GM18519 (cell line): ENCODE measurements at regions not wholly inside any gene's neighbourhood (a gene's known extent, or its start where the extent isn't known, plus 50 kb on each side); places are given as distances from the start of the nearest gene placed in this dataset.
"Not testable (repeated sequence)": the region's sequence is repeated elsewhere in the genome, so short reads cannot be mapped to it uniquely, and the experiment has no call there.

ENCODE experiments used
- ATAC-seq: cut with Tn5 transposase; IDR thresholded peaks from one replicate; pipeline ENCODE4 v1.9.1; 2021; ENCODE audit warnings: mild to moderate bottlenecking, moderate library complexity; ENCODE audit not compliant: unreplicated experiment, low FRiP score

DNA sequence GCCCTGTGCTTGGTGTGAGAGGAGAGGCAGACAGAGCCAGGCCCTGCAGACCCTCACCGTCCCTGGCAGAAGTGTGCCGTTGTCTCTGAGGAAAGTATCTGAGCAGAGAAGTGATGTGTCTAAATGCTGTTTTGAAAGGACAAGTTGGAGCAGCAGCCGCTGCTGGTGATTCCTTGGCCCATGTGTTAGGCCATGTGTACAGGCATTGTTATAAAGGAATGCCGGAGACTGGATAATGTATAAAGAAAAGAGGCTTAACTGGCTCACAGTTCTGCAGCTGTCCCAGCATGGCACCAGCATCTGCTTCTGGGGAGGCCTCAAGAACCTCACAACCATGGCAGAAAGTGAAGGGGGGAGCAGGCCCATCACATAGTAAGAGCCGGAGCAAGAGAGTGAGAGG, 334.6 kb upstream of the ATP10A start:
- no peak for ATAC-seq

DNA sequence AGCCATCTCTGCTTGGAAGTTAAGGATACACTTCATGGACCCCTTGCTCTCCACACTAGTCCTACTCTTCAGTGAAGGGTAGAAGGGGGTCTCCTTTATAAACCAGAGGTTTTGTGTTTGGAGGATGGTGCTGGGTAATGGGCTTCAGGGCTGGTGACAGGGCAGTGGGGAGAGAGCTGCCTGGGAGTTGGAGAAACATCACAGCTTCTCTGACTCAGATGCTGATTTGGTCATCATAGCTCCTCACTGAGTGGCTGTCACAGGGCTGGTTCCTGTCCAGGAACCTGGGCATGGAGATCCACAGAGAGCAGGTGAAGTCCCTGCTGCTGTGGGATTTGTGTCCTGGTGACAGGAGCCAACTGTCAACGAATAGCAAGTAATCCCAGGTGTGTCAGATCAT, 333.9 kb upstream of the ATP10A start:
- no peak for ATAC-seq

DNA sequence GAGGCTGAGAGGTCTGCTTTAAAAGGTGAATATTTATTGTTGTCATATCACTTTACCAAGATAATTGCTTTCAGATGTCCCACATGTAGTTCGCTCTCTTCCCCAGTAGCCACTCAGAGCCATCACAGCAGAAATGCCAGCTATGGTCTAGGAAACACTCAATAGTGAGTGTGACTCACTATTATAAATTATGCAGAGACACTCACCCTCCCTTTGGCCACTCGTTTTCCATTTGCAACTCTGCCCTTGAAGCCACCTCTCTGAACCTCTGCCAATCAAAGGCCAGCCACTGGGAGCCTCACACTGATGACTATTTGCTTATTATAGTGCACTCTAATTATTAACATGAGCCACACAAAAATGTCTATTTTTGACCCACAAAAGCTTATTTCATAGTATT, 328.1 kb upstream of the ATP10A start:
- ATAC-seq, result no peak

DNA sequence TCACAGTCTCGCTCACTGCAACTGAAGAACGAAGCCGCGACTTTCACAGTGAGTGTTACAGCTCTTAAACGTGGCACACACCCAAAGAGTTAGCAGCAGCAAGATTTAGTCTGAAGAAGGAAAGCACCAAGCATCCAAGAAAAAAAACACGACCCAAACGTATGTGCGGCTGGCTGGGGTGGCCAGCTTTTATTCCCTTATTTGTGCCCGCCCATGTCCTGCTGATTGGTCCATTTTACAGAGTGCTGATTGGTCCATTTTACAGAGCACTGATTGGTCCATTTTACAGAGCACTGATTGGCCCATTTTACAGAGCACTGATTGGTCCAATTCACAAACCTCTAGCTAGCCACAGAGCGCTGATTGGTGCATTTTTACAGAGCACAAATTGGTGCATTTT, 323.0 kb upstream of the ATP10A start:
- not testable (repeated sequence) for ATAC-seq

DNA sequence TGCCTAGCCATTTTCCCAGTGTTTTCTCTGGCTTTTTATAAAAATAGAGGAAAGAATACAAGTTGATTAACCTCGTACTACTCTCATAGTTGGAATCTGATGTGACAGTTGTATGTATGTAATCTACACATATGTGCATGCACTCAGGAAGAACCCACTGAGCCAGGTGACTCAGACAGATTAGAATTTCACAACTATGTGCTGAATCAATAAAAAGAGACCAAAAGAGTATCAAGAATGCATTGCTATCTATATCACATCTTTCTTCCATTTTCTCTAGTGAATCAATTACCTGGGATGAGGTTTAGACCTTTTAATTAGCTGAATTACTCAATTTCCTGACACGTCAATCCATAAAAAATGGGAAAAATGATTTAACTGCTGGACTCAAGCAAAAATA, 319.3 kb upstream of the ATP10A start:
- no peak for ATAC-seq

DNA sequence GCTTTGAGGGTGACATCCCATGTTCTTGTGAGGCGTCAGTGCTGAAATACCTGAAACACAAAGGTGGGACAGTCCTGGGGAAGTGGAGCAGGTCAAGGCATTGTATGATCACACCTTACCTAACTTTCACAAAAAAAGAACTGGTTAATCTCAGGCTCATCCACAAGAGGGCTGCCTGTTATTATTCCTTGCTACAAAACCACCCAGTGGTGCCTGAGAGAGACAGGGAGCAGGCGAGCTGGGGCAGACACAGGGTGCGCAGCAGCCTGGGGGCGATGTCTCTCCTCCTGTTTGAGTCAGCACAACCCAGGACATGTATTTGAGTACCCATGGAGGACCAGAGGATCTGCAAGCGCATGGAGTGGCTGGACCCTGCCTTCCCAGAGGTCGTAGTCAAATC, 316.8 kb upstream of the ATP10A start:
- ATAC-seq, result no peak

DNA sequence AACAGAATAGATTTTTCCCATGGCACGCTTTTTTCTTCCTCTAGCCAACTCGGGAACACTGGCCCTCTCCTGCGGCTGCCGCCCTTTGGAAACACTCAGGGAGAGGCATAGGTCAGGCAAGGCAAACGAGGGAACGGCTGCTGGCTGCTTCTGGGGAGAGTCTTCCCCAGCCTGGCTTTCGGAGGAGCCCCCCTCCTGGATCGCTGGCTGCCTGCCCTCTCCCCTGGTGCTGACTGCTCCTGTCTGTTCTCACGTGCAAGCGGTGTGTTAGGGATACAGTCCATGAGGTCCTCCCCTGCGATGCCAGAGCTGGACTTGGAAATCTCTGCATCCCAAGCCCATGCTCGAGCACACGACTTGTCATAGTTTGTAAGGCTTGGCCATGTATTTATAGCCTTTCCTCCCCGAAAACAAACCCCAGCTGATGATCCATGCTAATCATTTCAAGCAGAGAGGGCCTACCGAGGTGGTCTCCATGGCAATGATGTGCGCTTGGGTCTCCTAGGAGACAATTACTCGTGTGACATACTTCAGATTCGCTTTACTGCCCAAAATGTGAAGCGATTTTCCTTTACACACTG, 315.6 kb upstream of the ATP10A start:
- ATAC-seq, result no peak

DNA sequence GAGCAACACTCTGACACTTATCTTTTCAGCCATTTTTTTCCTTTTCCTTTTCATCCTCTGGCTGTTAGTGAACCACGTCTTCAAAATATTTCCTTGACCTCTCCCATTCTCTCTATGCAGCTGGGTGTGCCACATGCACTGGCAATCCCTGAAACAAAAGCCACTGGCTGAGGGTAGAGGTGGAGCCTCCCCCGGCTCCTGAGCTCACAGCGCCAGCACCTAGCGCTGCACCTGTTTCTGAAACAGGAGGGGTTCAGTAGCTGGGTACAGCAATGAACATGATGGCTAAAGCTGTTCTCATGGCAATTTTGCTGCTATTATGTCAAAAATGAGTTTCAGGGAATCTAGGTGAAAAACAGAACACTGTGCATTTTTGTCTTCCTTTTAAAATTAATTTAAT, 314.7 kb upstream of the ATP10A start:
- no peak for ATAC-seq

DNA sequence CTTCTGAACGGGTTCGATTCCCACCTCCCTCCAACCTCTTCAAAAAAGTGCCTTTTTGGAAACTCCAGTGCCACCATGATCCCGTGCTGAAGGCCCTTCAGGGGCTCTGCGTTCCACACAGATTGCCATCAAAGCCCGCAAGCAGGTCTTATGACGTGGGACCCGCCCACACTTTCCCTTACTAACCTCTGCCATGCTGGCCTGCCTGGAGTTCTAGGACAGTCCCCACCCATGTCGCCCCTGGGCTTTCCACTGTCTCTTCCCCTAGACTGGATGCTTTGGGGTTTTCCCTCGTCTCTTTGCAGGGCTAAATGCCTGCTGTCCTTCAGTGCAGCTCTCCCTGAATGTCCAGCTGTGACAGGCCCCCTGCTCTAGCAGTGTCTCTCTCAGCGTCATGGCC, 313.7 kb upstream of the ATP10A start:
- no peak for ATAC-seq

DNA sequence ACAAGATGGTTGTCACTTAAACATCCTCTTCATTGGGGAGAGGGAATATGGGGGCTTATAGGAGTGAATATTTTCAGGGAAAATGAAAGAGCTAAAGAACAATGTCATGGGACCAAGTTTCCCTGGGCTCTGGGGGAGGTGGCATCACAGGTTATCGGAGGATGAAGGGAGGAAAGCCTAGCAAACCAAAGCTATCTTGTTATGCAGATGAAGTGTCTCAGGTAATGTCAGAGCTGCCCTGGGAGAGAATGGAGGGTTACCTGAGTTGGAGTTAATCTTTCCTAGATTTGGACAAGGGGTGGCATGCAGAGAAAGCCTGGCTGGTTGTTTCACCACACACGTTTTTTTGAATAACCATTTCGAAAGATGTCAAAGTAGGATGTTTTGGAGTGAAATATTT, 308.1 kb upstream of the ATP10A start:
- no peak for ATAC-seq

DNA sequence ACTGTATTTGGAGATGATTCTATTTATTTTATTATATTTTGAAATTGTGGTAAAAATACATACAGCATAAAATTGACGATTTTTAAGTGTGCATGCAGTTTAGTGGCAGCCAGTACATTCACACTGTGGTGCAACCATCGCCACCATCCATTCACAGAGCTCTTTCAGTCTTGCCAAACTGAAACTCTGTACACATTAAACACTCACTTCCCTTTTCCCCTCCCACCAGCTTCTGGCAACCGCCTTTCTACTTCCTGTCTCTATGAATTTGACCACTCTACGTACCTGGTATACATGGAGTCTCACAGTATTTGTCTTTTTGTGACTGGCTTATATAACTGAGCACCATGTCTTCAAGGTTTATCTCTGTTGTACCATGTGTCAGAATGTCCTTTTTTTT, 303.3 kb upstream of the ATP10A start:
- no peak for ATAC-seq

DNA sequence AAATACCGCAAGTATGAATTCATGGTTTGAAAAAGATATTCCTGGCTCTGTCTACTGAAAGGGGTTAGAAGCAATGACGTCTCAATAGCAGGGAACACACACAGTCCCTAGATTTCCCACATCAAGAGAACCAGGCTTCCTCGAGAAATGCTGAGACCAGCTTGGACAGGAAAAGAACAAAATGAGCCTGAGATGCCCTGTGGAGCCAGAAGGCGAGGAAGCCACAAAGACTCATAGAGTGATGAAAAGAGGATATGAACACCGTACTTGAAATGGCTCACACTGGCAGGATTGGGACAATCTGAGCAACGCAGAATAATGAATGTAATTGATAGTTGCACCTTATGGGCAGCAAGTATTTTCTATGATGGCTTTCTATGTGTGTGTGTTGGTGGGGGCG, 302.4 kb upstream of the ATP10A start:
- no peak for ATAC-seq

DNA sequence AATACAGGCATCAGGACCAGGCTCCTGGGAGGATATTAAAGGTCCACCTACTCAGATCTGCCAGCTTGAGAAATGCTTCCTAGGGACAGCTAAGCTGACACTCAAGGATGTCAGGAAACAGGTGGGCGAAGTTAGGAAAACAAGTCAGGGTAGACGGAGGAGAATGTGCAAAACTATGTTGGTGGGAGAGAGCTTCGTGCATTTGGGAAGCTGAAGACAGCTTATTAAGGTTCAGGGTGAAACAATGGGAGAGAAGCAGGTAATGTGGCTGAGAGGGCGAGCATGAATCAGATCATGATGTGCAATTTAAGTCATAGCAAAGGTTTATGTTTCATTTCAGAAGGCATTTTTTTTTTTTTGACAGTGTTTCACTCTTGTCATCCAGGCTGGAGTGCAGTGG, 297.2 kb upstream of the ATP10A start:
- ATAC-seq, result no peak

DNA sequence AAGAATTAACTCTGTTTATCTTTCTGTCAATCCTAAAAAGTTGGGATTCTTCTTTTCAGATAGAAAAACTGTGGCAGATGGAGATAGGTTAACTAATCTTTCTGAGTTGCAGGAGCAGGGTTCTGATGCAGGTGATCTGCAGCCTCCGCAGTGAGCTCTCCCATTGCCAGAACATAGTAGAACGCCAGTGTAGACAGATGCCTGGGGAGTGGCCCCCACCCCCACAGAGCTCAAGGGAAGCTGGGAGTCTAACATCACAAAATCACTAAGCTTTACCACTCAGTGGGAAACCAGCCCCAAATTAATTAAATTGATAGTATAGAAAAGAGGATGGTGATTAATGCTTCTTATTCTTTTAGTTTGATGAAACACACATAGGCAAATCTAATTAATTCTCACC, 295.0 kb upstream of the ATP10A start:
- ATAC-seq, result no peak

DNA sequence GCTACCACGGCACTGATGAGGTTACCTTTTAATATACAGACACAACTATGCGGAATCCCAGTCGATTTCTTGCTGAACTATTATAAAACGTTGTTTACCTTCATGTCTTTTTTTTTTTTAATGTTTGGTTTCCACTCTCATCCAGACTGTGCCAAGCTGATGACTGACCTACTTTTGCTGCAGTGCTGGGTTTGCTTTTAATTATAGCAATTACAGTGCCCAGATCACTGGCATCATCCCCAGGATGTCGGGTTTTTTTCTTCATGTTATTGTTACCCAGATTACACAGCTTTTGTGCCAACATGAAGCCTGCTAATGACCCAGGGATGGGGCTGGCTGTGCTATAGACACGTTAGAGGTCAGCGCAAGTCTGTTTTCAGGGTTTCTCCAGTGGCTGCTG, 294.0 kb upstream of the ATP10A start:
- no peak for ATAC-seq

DNA sequence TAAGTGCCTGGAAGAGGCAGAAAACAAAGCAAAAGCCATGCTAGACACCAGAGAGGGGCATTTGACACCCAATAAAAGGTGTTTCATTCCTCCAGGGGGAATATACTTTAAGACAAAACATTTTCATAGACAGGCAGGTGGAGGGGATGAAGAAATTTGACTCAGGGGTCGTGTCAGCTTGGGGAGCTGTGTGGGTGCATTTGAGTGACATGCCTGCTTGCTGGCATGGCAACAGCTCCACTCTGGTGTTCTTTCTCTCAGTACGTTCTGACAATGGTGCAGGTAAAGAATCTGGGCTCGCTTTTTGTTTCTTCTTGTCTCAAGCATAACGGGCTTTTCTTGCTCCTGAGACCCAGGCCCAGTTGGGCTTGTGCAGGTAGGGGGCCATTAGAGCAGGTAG, 292.9 kb upstream of the ATP10A start:
- ATAC-seq, result no peak

DNA sequence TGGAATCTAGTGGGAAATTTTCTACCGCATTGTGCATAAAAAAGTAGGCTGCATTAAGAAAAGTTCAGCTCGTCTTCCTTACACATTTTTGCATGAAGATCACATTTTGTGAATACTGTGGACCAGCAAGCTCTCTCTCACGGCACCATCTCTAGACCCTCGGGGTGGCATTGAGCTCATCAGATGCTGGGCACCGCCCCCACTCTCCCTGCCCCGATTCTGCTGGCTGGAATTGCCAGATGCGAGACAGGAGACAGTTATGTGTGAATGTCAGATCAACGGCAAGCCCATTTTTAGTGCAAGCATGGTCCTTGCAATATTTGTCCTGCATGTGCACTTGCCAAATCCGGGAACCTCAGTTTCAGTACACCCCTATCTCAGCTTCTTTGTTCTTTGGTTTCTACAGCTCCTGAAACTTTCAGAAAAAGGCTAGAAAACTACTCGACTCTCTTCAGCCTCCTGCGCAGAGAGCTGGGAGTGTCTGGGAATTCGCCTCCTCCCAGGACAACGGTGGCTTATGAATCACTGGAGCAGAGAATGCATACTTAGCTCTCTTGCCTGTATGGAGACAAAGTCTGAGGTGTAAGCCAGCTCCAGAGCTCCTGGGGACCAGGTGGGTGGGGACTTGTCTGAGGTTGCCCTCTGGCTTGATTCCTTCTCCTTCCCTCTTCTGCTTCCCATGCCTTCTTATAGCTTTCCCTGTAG, 285.2 kb upstream of the ATP10A start:
- ATAC-seq, result no peak

DNA sequence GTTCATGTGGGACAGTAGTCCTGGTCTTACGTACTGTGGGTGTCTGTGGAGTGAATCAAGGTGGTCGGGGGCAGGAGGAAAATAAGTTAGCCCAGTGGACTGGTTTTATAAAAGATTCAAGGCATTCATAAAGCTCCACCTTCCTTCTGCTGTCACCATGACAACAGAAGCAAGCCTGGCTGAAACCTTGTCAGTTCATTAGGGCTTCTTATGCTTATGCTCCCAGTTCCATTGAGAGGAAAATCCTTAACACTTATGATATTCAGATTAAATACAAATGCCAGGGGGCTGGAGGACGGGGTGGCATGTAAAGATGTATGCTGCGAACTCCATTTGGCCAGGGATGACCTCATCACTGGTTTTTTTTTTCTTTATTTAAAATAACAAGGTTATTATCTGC, 283.1 kb upstream of the ATP10A start:
- ATAC-seq, result no peak

DNA sequence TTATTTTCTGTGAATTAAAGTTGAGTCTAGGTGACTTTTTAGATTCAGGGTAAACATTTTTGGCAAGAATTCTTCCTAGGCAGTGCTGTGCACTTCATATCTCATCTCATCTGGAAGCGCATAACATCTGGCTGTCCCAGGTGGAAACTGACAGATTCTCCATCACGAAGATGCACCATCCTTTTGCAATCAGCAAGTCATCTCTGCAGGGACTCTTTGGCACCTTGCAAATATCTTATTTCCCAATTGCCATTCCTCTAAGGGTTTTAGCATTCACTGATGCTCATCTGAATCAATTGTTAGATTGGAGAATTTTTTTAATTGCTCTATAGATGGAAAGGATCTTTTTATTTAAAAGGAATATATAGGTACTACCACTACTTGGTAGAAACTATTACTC, 282.7 kb upstream of the ATP10A start:
- ATAC-seq, result no peak

DNA sequence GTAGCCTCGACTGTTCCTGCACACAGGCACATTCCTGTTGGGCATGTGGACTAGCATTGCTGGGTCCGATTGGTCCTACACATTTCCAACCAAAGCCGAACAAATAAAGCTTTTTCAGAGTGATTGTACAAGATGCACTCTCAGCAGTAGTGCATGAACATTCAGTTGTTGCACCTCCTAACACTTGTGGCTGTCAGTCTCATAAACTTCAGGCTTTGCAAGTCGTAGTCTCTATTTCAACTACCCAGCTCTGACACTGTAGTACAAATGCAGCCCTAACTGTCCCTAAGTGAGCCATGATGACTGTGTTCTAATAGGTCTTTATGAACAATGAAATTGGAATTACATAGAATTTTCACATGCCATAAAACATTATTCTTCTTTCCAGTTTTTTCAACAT, 281.7 kb upstream of the ATP10A start:
- no peak for ATAC-seq

DNA sequence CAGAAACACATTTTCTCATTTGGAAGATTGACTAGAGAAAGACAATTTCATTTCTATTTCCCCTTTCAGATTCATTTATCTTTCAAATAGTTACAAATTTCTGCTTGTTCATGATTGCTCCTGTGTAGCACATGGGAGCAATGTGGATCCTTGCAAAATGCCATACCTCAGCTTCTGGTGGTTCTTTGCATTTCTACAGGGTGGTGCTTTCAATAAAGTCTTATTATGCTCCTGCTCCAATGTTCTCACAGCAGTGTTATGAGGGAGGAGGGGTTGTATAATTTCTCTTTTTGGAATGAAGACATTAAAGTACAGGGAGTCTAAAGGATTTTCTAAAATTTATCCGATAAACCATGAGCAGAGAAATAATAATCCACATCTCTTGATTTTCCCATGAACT, 280.1 kb upstream of the ATP10A start:
- no peak for ATAC-seq

DNA sequence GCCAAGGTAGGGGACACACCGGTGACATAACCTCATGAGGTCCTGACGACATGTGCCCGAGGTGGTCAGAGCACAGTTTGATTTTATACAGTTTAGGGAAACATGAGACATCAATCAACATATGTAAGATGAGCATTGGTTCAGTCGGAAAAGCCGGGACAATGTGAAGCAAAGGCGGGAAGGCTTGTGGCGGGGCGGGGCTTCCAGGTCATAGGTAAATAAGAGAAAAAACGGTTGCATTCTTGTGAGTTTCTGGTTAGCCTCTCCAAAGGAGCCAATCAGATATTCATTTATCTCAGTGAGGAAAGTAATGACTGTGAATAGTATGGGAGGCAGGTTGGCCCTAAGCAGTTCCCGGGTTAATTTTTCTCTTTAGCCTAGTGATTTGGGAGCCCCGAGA, 271.7 kb upstream of the ATP10A start:
- no peak for ATAC-seq

DNA sequence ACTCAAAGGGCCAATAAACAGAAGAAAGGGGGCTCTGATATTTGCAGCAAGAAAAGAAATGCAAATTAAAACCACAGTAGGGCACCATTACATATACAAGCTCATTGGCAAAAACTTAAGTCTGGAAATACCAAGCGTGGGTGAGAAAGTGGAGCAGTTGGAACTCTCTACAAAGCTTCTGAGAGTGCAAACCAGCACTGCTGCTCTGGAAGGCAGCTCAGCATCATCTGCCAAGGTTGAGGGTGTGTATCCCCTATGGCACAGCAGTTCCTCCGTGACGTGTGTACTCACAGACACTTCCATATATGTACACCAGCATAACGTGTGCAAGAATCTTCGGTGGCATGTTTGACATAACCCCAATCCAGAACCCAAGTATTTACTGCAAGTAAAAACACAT, 271.0 kb upstream of the ATP10A start:
- ATAC-seq, result no peak
